WI38 (cell line): ENCODE measurements at regions not wholly inside any gene's neighbourhood (a gene's known extent, or its start where the extent isn't known, plus 50 kb on each side); places are given as distances from the start of the nearest gene placed in this dataset.

ENCODE experiments used
- H3K4me3 ChIP-seq: 2 replicates; pipeline ENCODE4 v1.5.1; 2011; ENCODE audit warnings: low read depth, mild to moderate bottlenecking, control low read depth, low read length
- CTCF ChIP-seq: IDR thresholded peaks from 2 replicates; pipeline ENCODE4 v1.5.1; 2012; ENCODE audit warnings: low read depth, mild to moderate bottlenecking, control low read depth, low read length

- no peak overlapping the region for H3K4me3 ChIP-seq
- TF ChIP-seq CTCF, result no peak
Observed at GRCh38 chr10:10849306-10849705, 168.4 kb upstream of the CELF2 start.

GRCh38 chr10:10850214-10850613 is 167.5 kb upstream of the CELF2 start:
- TF ChIP-seq CTCF, result no peak
- no peak overlapping the region for H3K4me3 ChIP-seq

GRCh38 chr10:10852464-10852863 is 165.2 kb upstream of the CELF2 start:
- H3K4me3 ChIP-seq, result no peak overlapping the region
- no peak for TF ChIP-seq CTCF

GRCh38 chr10:10853954-10854353 is 163.7 kb upstream of the CELF2 start:
- no peak overlapping the region for H3K4me3 ChIP-seq
- no peak for TF ChIP-seq CTCF

GRCh38 chr10:10854725-10855124 is 162.9 kb upstream of the CELF2 start:
- no peak overlapping the region for H3K4me3 ChIP-seq
- no peak for TF ChIP-seq CTCF

- TF ChIP-seq CTCF, result no peak
- H3K4me3 ChIP-seq, result no peak overlapping the region
Observed at GRCh38 chr10:10855151-10855581, 162.5 kb upstream of the CELF2 start.

- no peak overlapping the region for H3K4me3 ChIP-seq
- no peak for TF ChIP-seq CTCF
Observed at GRCh38 chr10:10860455-10860976, 157.2 kb upstream of the CELF2 start.
